BJ (cell line): ENCODE measurements at regions not wholly inside any gene's neighbourhood (a gene's known extent, or its start where the extent isn't known, plus 50 kb on each side); places are given as distances from the start of the nearest gene placed in this dataset.

Experiments used
- CTCF ChIA-PET: fragments of 350-600 bp; formaldehyde crosslinking; extraction: SDS; loops from one replicate; lab custom pipeline; 2021; ENCODE audit warnings: antibody characterized with exemption, inconsistent platforms; lab: Yijun Ruan, JAX
- POLR2A ChIA-PET: fragments of 300-600 bp; sonication (Branson Sonifier 250); formaldehyde crosslinking; extraction: SDS; loops from one replicate; lab custom pipeline; 2021; ENCODE audit warnings: antibody characterized with exemption; lab: Charles Lee
- DNase-seq: peaks from one replicate; pipeline ENCODE4 v3.0.0-alpha.2; 2011; ENCODE audit warnings: low read depth
- H3K27me3 ChIP-seq: 2 replicates; pipeline ENCODE4 v1.6.0; 2011; ENCODE audit warnings: low read length; ENCODE audit not compliant: control insufficient read depth, insufficient read depth
- H3K36me3 ChIP-seq: 2 replicates; pipeline ENCODE4 v1.5.1; 2011; ENCODE audit warnings: low read length; ENCODE audit not compliant: control insufficient read depth, insufficient read depth
- H3K4me3 ChIP-seq: 2 replicates; pipeline ENCODE4 v1.5.1; 2011; ENCODE audit warnings: low read depth, mild to moderate bottlenecking, control low read depth, low read length
- TF ChIP-seq, protein P1 (sequence below): IDR thresholded peaks from 2 replicates; pipeline ENCODE4 v1.5.1; 2011; ENCODE audit warnings: low read depth, mild to moderate bottlenecking, control low read depth, inconsistent platforms, low read length, moderate library complexity; ENCODE audit not compliant: insufficient read depth

DNA sequence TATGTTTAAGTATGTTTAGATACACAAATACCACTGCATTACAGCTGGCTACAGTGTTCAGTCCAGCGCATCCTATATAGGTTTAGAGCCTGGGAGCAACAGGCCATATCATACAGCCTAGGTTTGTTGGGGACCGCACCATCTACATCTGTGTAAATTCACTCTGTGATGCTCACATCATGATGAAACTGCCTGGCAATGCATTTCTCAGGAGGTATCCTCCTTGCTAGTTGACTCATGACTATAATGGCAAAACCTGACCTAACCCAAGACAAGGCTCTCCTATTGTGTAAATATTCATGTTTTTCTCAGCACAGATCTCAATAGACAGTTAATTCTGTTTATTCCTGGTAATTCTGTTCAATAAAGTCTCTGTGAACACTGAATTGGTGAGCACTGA lies 240.7 kb upstream of the PFKP start:
- ChIA-PET POLR2A (no interaction called here), CTCF (no interaction called here)
- no peaks in the 10 kb centered on the region for H3K36me3 ChIP-seq
- H3K27me3 ChIP-seq = no peaks in the 10 kb centered on the region
- no peak overlapping the region for H3K4me3 ChIP-seq
- DNase-seq = no peak
- TF ChIP-seq, protein P1, sequence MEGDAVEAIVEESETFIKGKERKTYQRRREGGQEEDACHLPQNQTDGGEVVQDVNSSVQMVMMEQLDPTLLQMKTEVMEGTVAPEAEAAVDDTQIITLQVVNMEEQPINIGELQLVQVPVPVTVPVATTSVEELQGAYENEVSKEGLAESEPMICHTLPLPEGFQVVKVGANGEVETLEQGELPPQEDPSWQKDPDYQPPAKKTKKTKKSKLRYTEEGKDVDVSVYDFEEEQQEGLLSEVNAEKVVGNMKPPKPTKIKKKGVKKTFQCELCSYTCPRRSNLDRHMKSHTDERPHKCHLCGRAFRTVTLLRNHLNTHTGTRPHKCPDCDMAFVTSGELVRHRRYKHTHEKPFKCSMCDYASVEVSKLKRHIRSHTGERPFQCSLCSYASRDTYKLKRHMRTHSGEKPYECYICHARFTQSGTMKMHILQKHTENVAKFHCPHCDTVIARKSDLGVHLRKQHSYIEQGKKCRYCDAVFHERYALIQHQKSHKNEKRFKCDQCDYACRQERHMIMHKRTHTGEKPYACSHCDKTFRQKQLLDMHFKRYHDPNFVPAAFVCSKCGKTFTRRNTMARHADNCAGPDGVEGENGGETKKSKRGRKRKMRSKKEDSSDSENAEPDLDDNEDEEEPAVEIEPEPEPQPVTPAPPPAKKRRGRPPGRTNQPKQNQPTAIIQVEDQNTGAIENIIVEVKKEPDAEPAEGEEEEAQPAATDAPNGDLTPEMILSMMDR = no peak

DNA sequence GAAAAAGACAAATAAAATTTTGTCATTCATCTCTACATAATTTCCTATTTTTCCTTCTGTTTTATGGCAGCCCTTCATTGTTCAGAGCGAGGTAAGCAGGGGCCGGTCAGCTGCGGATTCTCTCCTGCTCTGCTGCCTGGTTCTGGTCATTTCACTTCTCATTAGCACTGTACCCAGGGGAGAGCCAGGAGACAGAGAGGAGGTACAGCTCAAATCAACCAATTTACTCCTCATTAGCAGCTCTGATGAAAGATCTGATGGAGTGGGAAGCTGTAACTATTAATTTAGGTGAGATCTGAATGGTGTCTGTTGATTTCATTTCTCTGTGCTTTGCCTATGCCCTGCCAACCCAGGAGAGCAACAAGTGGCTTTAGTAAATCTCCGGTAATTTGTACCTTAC lies 241.5 kb upstream of the PFKP start:
- H3K27me3 ChIP-seq = no peaks in the 10 kb centered on the region
- no peak for DNase-seq
- H3K36me3 ChIP-seq = no peaks in the 10 kb centered on the region
- CTCF ChIA-PET = no interaction called here
- POLR2A ChIA-PET = no interaction called here
- TF ChIP-seq, protein P1 = no peak
- no peak overlapping the region for H3K4me3 ChIP-seq

DNA sequence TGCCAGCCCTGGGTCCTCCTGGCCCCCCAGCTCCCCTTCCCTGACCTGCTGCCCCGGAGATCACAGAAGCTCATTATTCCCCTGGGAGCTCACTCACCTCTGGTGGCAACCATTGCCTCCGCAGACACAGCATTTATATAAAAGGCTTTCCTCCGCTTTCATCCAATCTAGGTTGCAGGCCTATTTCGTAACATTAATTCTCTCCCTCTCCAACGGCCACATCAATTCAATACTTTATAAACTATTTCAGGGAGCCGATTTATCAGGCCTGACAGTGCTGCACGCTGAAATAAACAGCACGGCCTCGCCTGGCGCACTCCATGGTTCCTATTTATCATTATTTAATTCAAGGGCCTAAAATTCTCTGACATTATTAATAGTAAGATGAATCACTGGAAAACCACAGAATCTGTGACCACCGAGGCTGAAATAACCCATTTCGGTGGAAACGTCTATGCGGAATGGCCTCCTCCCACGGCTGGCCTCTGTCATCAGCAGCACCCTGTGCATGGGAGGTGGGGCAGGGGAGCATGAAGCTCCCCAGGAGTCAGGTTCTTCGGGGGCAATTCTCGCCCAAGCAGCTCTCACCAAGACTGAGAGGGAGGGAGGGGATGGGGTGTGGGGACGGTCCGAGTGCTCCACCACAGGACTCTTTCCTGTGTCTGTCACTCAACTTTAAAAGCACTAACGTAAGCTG lies 249.3 kb upstream of the PFKP start:
- POLR2A ChIA-PET = no interaction called here
- CTCF ChIA-PET = no interaction called here
- no peak for DNase-seq
- H3K4me3 ChIP-seq = no peak overlapping the region
- no peaks in the 10 kb centered on the region for H3K36me3 ChIP-seq
- TF ChIP-seq, protein P1 = no peak
- H3K27me3 ChIP-seq = no peaks in the 10 kb centered on the region

DNA sequence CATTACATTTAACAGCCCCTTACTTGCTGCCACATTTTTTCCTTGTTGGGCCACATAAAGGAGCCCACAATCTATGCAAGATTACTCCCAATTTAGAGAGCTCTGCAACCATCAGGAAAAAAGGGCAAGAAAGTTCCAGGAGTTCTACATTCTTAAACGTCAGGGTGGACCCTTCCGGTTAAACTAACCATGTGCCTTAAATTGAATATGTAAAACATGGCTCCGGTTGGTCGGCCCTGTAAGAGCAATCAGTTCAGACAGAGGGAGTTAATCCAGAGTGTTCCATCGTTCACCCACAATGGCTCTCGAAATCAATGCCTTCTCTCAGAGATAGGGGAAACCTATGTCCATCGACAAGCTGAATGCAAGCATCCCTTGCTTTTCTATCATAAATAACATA lies 253.7 kb upstream of the PFKP start:
- Histone ChIP-seq H3K4me3 (no peak overlapping the region), H3K27me3 (no peaks in the 10 kb centered on the region), H3K36me3 (no peaks in the 10 kb centered on the region)
- DNase-seq = no peak
- TF ChIP-seq, protein P1 = no peak
- POLR2A ChIA-PET = no interaction called here
- CTCF ChIA-PET = no interaction called here

DNA sequence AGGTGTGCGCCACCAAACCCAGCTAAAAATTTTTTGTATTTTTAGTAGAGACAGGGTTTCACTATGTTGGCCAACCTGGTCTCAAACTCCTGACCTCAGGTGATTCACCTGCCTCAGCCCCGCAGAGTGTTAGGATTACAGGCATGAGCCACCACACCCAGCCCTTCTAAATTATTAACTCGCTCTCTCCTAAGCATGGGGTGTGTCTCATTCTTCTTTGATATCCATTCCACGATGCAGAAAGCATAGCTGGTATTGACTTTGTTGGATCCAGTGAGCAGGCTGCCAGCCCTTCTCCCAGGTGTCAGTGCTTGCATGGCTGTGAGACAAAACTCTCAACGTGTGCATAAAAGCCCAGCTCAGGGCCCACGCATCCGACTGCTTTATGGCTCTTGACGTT lies 254.1 kb upstream of the PFKP start:
- ChIA-PET POLR2A (no interaction called here), CTCF (no interaction called here)
- Histone ChIP-seq H3K27me3 (no peaks in the 10 kb centered on the region), H3K36me3 (no peaks in the 10 kb centered on the region), H3K4me3 (no peak overlapping the region)
- TF ChIP-seq, protein P1 = no peak
- DNase-seq = no peak
